Suprapubic skin (tissue), 4 donors: ENCODE measurements at regions not wholly inside any gene's neighbourhood (a gene's known extent, or its start where the extent isn't known, plus 50 kb on each side); places are given as distances from the start of the nearest gene placed in this dataset.

Experiments used
- DNase-seq, 2 donors: peaks; one replicate each; pipeline ENCODE4 v3.0.0-alpha.2; 2019; ENCODE audit warnings: low spot score in 2 of 2
- H3K27ac ChIP-seq: fragments of 200-600 bp; sonication (generic); one replicate; pipeline ENCODE4 v1.5.1; 2019
- H3K27me3 ChIP-seq: fragments of 200-600 bp; sonication (generic); one replicate; pipeline ENCODE4 v1.5.1; 2019
- H3K36me3 ChIP-seq: fragments of 200-600 bp; sonication (generic); one replicate; pipeline ENCODE4 v1.5.1; 2019
- H3K4me1 ChIP-seq: fragments of 200-600 bp; sonication (generic); one replicate; pipeline ENCODE4 v1.5.1; 2019
- H3K4me3 ChIP-seq: fragments of 200-600 bp; sonication (generic); one replicate; pipeline ENCODE4 v1.5.1; 2019; ENCODE audit warnings: mild to moderate bottlenecking
- H3K9me3 ChIP-seq: fragments of 200-600 bp; sonication (generic); one replicate; pipeline ENCODE4 v1.5.1; 2019
- EP300 ChIP-seq: sonication (generic); formaldehyde crosslinking; IDR thresholded peaks from one replicate; pipeline ENCODE4 v1.6.1; 2017; ENCODE audit warnings: antibody characterized with exemption
- POLR2A ChIP-seq, 2 donors: fragments of 450-650 bp; IDR thresholded peaks; one replicate each; pipeline ENCODE4 v1.6.1; 2017; ENCODE audit warnings: antibody characterized with exemption in 2 of 2, mild to moderate bottlenecking in 2 of 2, moderate library complexity in 2 of 2
- POLR2AphosphoS5 ChIP-seq, 3 donors: sonication (generic); formaldehyde crosslinking; IDR thresholded peaks; one replicate each; pipeline ENCODE4 v1.6.1; 2017; ENCODE audit warnings: antibody characterized with exemption in 3 of 3
- WGBS: methylation state at CpG from one replicate; pipeline ENCODE4 v1.1.5; 2018; 5-methylcytosine and 5-hydroxymethylcytosine counted together
- TF ChIP-seq, protein P1 (sequence below), 2 donors: fragments of 200-600 bp in 1 of 2; fragments of 450-650 bp in 1 of 2; sonication (generic) in 1 of 2; IDR thresholded peaks; one replicate each; pipeline ENCODE4 v1.5.1; 2016 to 2019; ENCODE audit warnings: antibody characterized with exemption in 2 of 2, mild to moderate bottlenecking in 1 of 2, moderate library complexity in 1 of 2

- TF ChIP-seq POLR2A (IDR thresholded peaks at IDR 0.05) (no peak), EP300 (no peak), POLR2AphosphoS5 (IDR thresholded peaks at IDR 0.05) (no peak)
- TF ChIP-seq, protein P1, sequence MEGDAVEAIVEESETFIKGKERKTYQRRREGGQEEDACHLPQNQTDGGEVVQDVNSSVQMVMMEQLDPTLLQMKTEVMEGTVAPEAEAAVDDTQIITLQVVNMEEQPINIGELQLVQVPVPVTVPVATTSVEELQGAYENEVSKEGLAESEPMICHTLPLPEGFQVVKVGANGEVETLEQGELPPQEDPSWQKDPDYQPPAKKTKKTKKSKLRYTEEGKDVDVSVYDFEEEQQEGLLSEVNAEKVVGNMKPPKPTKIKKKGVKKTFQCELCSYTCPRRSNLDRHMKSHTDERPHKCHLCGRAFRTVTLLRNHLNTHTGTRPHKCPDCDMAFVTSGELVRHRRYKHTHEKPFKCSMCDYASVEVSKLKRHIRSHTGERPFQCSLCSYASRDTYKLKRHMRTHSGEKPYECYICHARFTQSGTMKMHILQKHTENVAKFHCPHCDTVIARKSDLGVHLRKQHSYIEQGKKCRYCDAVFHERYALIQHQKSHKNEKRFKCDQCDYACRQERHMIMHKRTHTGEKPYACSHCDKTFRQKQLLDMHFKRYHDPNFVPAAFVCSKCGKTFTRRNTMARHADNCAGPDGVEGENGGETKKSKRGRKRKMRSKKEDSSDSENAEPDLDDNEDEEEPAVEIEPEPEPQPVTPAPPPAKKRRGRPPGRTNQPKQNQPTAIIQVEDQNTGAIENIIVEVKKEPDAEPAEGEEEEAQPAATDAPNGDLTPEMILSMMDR (IDR thresholded peaks at IDR 0.05): no peak
- Histone ChIP-seq H3K27me3 (no peaks in the 10 kb centered on the region), H3K27ac (no peak overlapping the region), H3K4me1 (no peaks in the 10 kb centered on the region), H3K9me3 (no peaks in the 10 kb centered on the region), H3K36me3 (no peaks in the 10 kb centered on the region), H3K4me3 (no peak overlapping the region)
- DNase-seq: no peak
These were observed 1109.3 kb upstream of the LCORL start for GRCh38 chr4:19130866-19131265.

DNA sequence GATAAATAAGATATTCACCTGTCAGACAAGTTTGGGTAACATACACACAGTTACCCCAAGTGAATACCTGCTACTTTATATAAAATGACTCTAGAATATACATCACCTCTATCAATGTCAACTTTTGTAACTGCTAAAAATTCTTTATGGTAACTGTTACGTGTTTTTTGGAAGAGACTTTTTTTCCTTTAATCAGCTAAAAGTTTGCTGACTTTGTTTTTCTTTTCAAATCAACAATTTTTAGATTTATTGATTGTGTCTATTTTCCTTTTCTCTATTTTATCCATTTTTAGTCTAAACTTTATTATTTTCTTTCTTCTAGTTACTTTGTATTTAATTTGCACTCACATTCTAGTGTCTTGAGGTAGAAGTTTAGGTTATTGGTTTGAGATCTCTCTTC is 1106.6 kb upstream of the LCORL start:
- H3K4me1 ChIP-seq: no peaks in the 10 kb centered on the region
- H3K4me3 ChIP-seq: no peak overlapping the region
- no peaks in the 10 kb centered on the region for H3K9me3 ChIP-seq
- H3K27me3 ChIP-seq: no peaks in the 10 kb centered on the region
- H3K27ac ChIP-seq: no peak overlapping the region
- no peak for DNase-seq
- 85% methylated on average over 1 of the region's 1 CpG for whole genome bisulfite sequencing
- H3K36me3 ChIP-seq: no peaks in the 10 kb centered on the region
- TF ChIP-seq POLR2AphosphoS5 (IDR thresholded peaks at IDR 0.05): no peak
- no peak for TF ChIP-seq POLR2A (IDR thresholded peaks at IDR 0.05)
- no peak for TF ChIP-seq EP300

GRCh38 chr4:19126903-19127302 is 1105.3 kb upstream of the LCORL start:
- no peaks in the 10 kb centered on the region for H3K9me3 ChIP-seq
- H3K4me3 ChIP-seq: no peak overlapping the region
- no peak overlapping the region for H3K27ac ChIP-seq
- no peaks in the 10 kb centered on the region for H3K4me1 ChIP-seq
- WGBS: 79% methylated on average over 4 of the region's 4 CpGs
- DNase-seq: no peak
- no peaks in the 10 kb centered on the region for H3K27me3 ChIP-seq
- TF ChIP-seq EP300: no peak
- TF ChIP-seq POLR2A (IDR thresholded peaks at IDR 0.05): no peak
- TF ChIP-seq, protein P1 (IDR thresholded peaks at IDR 0.05): no peak
- no peak for TF ChIP-seq POLR2AphosphoS5 (IDR thresholded peaks at IDR 0.05)
- H3K36me3 ChIP-seq: no peaks in the 10 kb centered on the region

GRCh38 chr4:19123681-19124080 is 1102.1 kb upstream of the LCORL start:
- Histone ChIP-seq H3K27me3 (no peaks in the 10 kb centered on the region), H3K4me3 (no peak overlapping the region), H3K4me1 (no peaks in the 10 kb centered on the region), H3K27ac (no peak overlapping the region), H3K9me3 (no peaks in the 10 kb centered on the region), H3K36me3 (no peaks in the 10 kb centered on the region)
- no peak for TF ChIP-seq EP300
- no peak for TF ChIP-seq POLR2A (IDR thresholded peaks at IDR 0.05)
- WGBS: 77% methylated on average over 4 of the region's 4 CpGs
- DNase-seq: no peak

- H3K36me3 ChIP-seq: no peaks in the 10 kb centered on the region
- TF ChIP-seq EP300: no peak
- TF ChIP-seq POLR2A (IDR thresholded peaks at IDR 0.05): no peak
- TF ChIP-seq, protein P1 (IDR thresholded peaks at IDR 0.05): no peak
- TF ChIP-seq POLR2AphosphoS5 (IDR thresholded peaks at IDR 0.05): no peak
- WGBS: 85% methylated on average over 3 of the region's 3 CpGs
- H3K4me1 ChIP-seq: no peaks in the 10 kb centered on the region
- H3K27me3 ChIP-seq: no peaks in the 10 kb centered on the region
- no peaks in the 10 kb centered on the region for H3K9me3 ChIP-seq
- no peak overlapping the region for H3K27ac ChIP-seq
- no peak for DNase-seq
- no peak overlapping the region for H3K4me3 ChIP-seq
These were observed 1098.5 kb upstream of the LCORL start for GRCh38 chr4:19119904-19120560.

- Histone ChIP-seq H3K9me3 (no peaks in the 10 kb centered on the region), H3K27me3 (no peaks in the 10 kb centered on the region), H3K4me1 (no peaks in the 10 kb centered on the region), H3K27ac (no peak overlapping the region), H3K4me3 (no peak overlapping the region), H3K36me3 (no peaks in the 10 kb centered on the region)
- WGBS: 78% methylated on average over 2 of the region's 2 CpGs
- DNase-seq: no peak
- TF ChIP-seq, protein P1 (IDR thresholded peaks at IDR 0.05): no peak
- TF ChIP-seq POLR2A (IDR thresholded peaks at IDR 0.05): no peak
- TF ChIP-seq EP300: no peak
- no peak for TF ChIP-seq POLR2AphosphoS5 (IDR thresholded peaks at IDR 0.05)
These were observed 1095.5 kb upstream of the LCORL start for GRCh38 chr4:19117022-19117421.
